GM12873 (cell line): ENCODE measurements at regions not wholly inside any gene's neighbourhood (a gene's known extent, or its start where the extent isn't known, plus 50 kb on each side); places are given as distances from the start of the nearest gene placed in this dataset.

Source experiments
- CTCF ChIP-seq: IDR thresholded peaks from 2 replicates; pipeline ENCODE4 v1.5.1; 2012; ENCODE audit warnings: low read depth, mild to moderate bottlenecking, moderate library complexity, low read length, control low read depth; ENCODE audit not compliant: insufficient read depth; ENCODE audit errors: missing control alignments

DNA sequence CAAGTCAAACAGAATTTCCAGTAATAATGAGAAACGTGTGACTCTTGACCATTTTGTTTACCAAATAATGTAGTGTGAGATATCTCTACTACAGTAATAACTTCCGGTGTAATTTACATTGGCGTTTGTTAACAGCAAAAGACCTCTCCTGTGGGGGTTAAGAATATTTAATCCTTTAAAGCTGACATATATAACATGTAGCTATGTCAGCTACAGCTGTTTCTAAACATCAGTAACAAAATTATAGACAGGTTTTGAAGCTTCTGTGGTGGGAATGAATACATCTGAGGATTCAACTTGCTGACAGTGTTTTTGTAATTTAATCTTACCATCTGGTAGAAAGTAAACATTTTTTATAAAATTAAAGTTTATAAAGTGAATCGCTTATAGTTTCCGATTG, 73.6 kb upstream of the TENM3 start:
- no peak for TF ChIP-seq CTCF

DNA sequence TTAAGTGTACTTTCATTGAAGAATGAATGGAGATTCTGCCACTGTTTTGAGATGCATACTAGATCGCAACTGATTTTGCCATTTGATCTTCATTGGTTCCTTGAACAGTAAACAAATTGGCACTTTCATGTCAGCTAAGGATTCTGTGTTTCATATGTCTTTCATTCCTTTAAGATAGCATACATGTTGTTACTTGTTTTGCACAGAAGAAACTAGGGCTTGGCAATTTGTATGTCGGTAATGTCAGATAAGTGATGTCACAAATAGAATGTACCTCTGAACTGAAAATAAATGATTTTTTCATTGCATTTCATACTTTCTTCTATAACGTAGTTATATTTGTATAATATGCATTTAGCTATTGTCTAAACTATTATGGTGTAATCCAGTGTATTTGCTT, 73.2 kb upstream of the TENM3 start:
- no peak for TF ChIP-seq CTCF

GRCh38 chr4:182170417-182170935, 72.7 kb upstream of the TENM3 start:
- TF ChIP-seq CTCF: no peak

DNA sequence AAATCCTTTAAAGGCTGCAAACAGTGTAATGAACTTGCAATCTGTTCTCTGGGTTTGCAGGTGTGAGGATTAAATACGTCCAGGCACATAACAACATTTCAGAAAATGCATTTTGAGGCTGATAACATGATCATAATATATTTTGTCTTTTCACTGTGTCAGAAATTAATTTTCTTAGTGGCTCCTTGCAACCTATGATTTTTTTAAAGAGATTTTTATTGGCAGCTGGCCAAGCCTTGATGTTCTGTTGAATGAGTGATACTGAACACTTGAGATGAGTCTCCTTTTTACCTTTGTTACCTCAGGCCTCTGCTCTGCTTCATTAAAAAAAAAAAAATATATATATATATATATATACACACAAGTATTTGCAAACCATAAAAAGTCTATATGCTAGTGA, 68.2 kb upstream of the TENM3 start:
- TF ChIP-seq CTCF: no peak

- no peak for TF ChIP-seq CTCF
Observed at GRCh38 chr4:182175788-182176519, 67.2 kb upstream of the TENM3 start.

DNA sequence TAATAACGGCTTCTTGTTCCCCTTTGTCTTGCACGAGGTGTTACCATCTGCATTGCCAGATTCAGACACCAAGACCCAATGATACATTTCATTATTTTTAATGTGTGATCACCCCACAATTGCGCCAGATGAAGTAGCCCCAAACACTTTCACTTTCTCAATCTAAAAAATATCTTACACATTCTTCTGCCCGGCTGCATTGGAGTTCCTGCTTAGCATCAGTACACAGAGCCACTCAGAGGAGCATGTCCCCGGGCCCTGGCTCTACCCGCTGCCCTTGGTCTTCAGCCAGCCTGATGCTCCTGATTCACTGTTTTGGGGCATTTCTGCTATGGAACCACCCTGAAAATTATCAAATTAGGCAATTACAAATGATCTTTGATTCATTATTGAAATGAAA, 66.0 kb upstream of the TENM3 start:
- no peak for TF ChIP-seq CTCF

DNA sequence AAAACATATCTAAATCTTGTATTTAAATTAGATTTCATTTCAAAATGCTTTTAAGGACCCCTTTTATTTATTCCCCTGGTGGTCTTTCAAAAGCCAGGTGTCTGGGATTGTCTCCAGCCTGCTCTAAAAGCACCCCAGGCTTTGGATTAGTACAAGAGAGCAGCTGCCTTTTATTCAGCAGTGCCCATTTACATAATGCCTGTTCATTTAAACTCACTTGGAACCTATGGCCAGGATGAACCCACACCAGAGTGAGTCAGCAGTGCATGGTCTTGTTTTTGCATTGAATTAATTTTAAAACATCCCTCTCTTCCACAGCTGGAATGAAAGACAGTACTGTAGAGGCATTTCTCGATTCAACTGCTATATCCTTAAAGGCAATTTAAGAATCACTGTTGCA, 64.1 kb upstream of the TENM3 start:
- no peak for TF ChIP-seq CTCF
